ENCODE measurements at regions not wholly inside any gene's neighbourhood (a gene's known extent, or its start where the extent isn't known, plus 50 kb on each side); places are given as distances from the start of the nearest gene placed in this dataset.

- ATAC-seq, result no peak
- H3K4me3 ChIP-seq, result no peak overlapping the region
Observed at GRCh38 chr4:18645351-18645750, 623.8 kb upstream of the LCORL start.

DNA sequence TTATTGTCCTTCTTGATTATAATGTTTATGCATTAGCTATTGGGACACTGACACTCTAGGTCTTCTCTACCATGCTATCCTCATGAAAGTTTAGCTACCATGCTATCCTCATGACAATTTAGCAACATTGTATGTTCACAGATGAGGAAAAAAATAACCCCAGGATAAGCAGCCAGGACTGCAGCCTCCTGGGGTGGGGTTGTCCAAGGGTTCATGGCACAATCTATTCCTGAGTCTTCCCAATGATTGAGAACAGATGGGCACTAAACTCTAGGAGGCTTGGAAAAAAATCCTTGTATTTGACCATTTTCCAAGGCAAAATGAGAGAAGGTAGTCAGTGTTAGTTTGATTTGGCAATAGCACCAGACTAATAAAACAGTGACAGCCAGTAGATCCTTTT, 619.8 kb upstream of the LCORL start:
- in situ Hi-C loops (cut with MboI; ENCODE audit: low sequenced_read_pairs in 4 of 4), result no loop called here
- Histone ChIP-seq H3K36me3 (no peaks in the 10 kb centered on the region), H3K27me3 (no peaks in the 10 kb centered on the region), H3K9me3 (no peaks in the 10 kb centered on the region), H3K27ac (no peak overlapping the region), H3K4me1 (no peaks in the 10 kb centered on the region), H3K4me3 (no peak overlapping the region)
- intact Hi-C loops (cut with DNase I; ENCODE audit: low total_unique reads), result no loop called here
- no peak for DNase-seq
- TF ChIP-seq CTCF (IDR thresholded peaks at IDR 0.05 in 4 of 5, conservative IDR thresholded peaks at IDR 0.05 in 1 of 5), result no peak
- TF ChIP-seq POLR2A (IDR thresholded peaks at IDR 0.05), result no peak
- no peak for ATAC-seq

More at GRCh38 chr4:18645351-18645750, 623.8 kb upstream of the LCORL start:
- no peaks in the 10 kb centered on the region for H3K27me3 ChIP-seq
- H3K9me3 ChIP-seq, result no peaks in the 10 kb centered on the region
- no peak for TF ChIP-seq POLR2A (IDR thresholded peaks at IDR 0.05)
- no peak for TF ChIP-seq CTCF (IDR thresholded peaks at IDR 0.05 in 4 of 5, conservative IDR thresholded peaks at IDR 0.05 in 1 of 5)
- no peaks in the 10 kb centered on the region for H3K4me1 ChIP-seq
- no peak overlapping the region for H3K27ac ChIP-seq
- H3K36me3 ChIP-seq, result no peaks in the 10 kb centered on the region
- in situ Hi-C loops (cut with MboI; ENCODE audit: low sequenced_read_pairs in 4 of 4), result no loop called here
- DNase-seq, result no peak
- intact Hi-C loops (cut with DNase I; ENCODE audit: low total_unique reads), result no loop called here

- Histone ChIP-seq H3K36me3 (no peaks in the 10 kb centered on the region), H3K4me1 (no peaks in the 10 kb centered on the region), H3K9me3 (no peaks in the 10 kb centered on the region), H3K27ac (no peak overlapping the region), H3K4me3 (no peak overlapping the region), H3K27me3 (no peaks in the 10 kb centered on the region)
- ATAC-seq (no peak), DNase-seq (no peak)
- TF ChIP-seq POLR2A (IDR thresholded peaks at IDR 0.05) (no peak), CTCF (IDR thresholded peaks at IDR 0.05 in 4 of 5, conservative IDR thresholded peaks at IDR 0.05 in 1 of 5) (no peak)
- intact Hi-C loops (cut with DNase I; ENCODE audit: low total_unique reads), result no loop called here
- in situ Hi-C loops (cut with MboI; ENCODE audit: low sequenced_read_pairs in 4 of 4), result no loop called here
Observed at GRCh38 chr4:18638031-18638430, 616.5 kb upstream of the LCORL start.

- TF ChIP-seq POLR2A (IDR thresholded peaks at IDR 0.05), result no peak
- no peak for TF ChIP-seq CTCF (IDR thresholded peaks at IDR 0.05 in 4 of 5, conservative IDR thresholded peaks at IDR 0.05 in 1 of 5)
- DNase-seq, result no peak
- Histone ChIP-seq H3K36me3 (no peaks in the 10 kb centered on the region), H3K4me1 (no peaks in the 10 kb centered on the region), H3K27ac (no peak overlapping the region), H3K9me3 (no peaks in the 10 kb centered on the region), H3K4me3 (no peak overlapping the region), H3K27me3 (no peaks in the 10 kb centered on the region)
- in situ Hi-C loops (cut with MboI; ENCODE audit: low sequenced_read_pairs in 4 of 4), result no loop called here
- intact Hi-C loops (cut with DNase I; ENCODE audit: low total_unique reads), result no loop called here
- no peak for ATAC-seq
Observed at GRCh38 chr4:18636001-18636585, 614.5 kb upstream of the LCORL start.

GRCh38 chr4:18635531-18635930, 614.0 kb upstream of the LCORL start:
- ATAC-seq (no peak), DNase-seq (no peak)
- Histone ChIP-seq H3K4me3 (no peak overlapping the region), H3K27me3 (no peaks in the 10 kb centered on the region), H3K9me3 (no peaks in the 10 kb centered on the region), H3K27ac (no peak overlapping the region), H3K4me1 (no peaks in the 10 kb centered on the region), H3K36me3 (no peaks in the 10 kb centered on the region)
- TF ChIP-seq POLR2A (IDR thresholded peaks at IDR 0.05) (no peak), CTCF (IDR thresholded peaks at IDR 0.05 in 4 of 5, conservative IDR thresholded peaks at IDR 0.05 in 1 of 5) (no peak)
- intact Hi-C loops (cut with DNase I; ENCODE audit: low total_unique reads), result no loop called here
- in situ Hi-C loops (cut with MboI; ENCODE audit: low sequenced_read_pairs in 4 of 4), result no loop called here

All from gastrocnemius medialis (tissue), 4 donors.